Stimulated activated CD8-positive, alpha-beta memory T cell treated with anti-CD3 and anti-CD28 coated beads, Interleukin-4, amount 100 ng/mL, for 4 hours (primary cell): ENCODE measurements at regions not wholly inside any gene's neighbourhood (a gene's known extent, or its start where the extent isn't known, plus 50 kb on each side); places are given as distances from the start of the nearest gene placed in this dataset.

Experiments
- DNase-seq, 2 donors: peaks; one replicate each; pipeline ENCODE4 v3.0.0-alpha.2; 2020; ENCODE audit warnings: low read depth in 2 of 2, low spot score in 1 of 2

DNA sequence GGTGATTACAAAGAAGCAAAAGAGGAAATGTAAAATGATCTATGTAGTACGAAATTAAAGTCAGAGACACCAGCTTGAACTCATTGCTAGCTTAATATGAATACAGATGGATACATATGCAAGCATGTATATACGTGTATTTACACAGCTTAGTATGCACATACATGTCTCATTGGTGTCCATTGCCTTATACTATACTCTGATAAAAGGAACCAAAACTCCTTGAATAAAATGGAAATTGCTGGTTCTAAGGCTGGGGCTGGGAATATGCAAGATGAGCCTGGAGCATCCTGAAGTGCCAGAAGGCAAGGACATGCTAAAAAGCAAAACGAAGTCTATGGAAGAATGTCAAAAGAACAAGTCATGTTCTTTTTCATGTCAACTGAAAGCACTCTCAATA, 1424.4 kb upstream of the SLC39A10 start:
- DNase-seq: no peak

DNA sequence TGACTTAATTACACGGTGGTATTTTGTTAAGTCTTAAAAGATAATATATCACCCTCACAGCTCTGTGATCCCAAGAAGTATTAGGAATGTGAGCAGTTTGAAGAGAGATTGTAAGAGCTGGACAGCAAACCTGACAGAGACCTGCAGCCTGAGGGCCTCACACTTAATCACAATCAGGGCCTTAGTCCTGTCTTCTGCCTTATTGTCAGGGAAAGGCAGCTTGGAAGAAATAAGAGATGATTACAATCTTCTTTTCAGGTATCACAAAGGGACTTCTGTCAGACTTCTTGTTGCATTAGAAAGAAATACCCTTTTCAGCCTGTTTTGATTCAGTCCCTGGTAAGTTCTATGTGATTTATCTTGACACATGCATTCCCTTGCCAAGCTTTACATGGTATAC, 1433.8 kb upstream of the SLC39A10 start:
- DNase-seq: no peak

DNA sequence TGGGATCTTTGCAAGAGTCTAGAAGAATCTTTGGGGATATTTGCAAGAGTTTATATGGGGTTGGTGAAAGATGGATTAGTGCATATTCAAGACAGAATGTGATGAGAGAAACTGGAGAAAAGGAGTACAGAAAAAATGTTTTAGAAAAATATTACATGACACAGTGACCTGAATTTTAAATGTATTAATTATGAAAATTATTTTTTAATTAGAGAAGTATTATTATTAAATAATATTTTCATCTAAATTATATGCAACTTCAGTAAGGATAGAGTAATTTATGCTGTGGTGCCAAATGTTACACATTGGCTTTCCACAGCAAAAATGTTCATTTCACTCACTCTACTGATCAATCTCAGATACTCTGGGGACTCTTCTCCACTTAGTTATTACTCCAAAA, 1442.8 kb upstream of the SLC39A10 start:
- no peak for DNase-seq

DNA sequence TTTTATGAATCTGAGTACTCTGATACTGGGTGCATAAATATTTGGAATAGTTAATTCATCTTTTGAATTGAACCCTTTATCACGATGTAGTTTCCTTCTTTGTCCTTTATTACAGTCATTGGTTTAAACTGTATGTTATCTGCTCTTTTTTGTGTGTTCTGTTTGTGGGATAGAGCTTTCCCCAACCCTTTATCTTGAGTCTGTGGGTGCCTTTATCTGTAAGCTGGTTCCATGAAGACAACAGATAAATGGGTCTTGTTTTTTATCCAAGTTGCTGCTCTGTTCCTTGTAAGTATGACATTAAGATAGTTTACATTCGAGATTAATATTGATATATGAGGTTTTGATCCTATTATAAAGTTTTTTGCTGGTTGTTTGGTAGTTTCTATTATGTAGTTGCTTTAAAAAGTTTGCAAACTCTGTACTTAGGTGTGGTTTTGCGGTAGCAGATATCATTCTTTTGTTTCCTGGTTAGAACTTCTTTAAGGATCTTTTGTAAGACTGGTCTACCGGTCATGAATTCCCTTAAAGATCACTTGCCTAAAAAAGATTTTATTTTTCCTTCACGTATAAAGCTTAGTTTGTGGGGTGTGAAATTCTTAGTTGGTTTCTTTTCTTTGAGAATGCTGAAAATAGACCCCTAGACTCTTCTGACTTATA, 1451.3 kb upstream of the SLC39A10 start:
- no peak for DNase-seq

DNA sequence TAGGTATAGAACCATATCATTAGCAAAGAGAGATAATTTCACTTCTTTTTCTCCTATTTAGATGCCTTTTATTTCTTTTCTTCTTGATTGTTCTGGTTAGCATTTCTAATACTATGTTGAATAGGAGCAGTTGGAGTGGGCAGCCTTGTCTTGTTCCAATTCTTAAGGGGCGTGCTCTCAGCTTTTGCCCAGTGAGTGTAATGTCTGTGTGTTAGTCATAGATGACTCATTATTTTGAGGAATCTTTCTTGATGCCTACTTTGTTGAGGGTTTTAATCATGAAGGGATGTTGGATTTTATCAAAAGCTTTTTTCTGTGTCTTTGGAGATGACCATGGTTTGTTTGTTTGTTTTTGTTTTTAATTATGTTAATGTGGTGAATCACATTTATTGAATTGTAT, 1453.1 kb upstream of the SLC39A10 start:
- no peak for DNase-seq

DNA sequence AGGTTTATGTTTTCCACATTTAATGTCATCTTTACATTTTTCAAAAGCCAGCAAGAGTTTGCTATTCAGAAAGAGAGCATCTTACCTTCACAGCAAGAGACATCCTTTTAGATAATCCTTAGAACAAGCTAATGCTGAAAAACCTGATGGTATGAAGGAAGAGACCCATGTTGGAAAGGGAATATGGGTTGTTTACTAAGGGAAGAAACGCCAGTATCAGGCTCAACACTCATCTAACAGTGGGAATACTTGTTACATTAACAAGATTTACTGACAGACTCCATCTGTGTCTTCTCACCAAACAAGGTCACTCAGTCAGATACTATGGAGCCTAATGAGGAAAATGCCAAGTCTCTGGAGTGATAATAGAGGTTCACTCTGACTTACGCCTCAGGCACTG, 1474.1 kb upstream of the SLC39A10 start:
- DNase-seq: no peak

DNA sequence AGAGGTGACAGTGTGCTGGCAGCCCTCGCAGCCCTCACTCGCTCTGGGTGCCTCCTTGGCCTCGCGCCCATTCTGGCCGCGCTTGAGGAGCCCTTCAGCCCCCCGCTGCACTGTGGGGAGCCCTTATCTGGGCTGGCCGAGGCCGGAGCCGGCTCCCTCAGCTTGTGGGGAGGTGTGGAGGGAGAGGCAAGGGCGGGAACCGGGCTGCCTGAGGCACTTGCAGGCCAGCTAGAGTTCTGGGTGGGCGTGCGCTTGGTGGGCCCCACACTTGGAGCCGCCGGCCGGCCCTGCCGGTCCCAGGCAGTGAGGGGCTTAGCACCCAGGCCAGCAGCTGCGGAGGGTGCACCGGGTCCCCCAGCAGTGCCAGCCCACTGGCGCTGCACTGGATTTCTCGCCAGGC, 1480.9 kb upstream of the SLC39A10 start:
- DNase-seq: no peak

DNA sequence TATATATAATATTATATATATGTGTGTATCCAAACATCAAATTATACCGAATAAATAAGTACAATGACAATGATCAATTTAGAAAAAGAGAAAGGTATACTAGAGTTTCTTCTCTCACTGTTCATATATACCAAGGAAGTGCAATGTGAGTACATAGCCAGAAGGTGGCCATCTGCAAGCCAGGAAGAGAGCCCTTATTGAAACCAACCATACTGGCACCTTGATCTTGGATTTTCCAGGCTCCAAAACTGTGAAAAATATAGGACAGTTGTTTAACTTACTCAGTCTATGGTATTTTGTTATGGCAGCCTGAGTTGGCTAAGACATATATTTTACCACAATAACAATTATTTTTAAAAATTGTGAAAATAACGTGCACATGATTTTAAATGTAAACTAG, 1490.2 kb upstream of the SLC39A10 start:
- no peak for DNase-seq

DNA sequence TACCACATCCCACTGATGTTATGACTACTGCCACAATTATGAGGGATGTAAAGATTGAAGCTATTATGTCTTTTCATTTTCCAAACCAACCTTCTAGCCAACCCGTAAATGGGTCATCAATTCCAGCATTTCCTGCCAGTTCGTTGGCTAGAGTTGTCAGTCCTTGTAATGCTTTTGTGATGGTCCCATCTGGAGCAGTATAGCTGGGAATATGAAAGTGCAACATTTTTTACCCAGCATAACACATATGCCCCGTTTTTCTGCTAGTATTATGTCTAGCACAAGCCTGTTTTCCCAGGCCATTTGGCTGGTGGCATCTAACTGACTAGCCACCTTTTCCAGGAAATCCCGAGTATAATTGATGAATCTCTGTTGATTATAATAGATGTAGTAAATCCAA, 1501.6 kb upstream of the SLC39A10 start:
- no peak for DNase-seq

DNA sequence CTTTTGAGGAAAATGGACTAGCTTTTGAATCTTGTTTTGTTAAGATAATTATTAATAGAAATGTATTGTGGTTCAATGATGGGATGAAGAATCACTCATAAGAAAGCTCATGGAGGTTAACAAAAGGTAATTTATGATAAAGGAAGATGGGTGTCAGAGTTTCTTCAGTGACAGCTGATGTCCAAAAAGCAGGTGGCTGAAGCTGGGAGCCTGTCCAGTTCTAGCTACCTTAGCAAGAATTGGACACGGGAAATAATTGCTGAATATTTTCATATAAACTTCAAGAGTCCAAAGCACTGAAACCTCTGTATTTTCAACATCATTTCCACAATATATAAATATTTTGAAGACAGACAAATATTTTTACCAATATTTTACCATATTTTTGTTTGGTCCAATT, 1505.8 kb upstream of the SLC39A10 start:
- no peak for DNase-seq

DNA sequence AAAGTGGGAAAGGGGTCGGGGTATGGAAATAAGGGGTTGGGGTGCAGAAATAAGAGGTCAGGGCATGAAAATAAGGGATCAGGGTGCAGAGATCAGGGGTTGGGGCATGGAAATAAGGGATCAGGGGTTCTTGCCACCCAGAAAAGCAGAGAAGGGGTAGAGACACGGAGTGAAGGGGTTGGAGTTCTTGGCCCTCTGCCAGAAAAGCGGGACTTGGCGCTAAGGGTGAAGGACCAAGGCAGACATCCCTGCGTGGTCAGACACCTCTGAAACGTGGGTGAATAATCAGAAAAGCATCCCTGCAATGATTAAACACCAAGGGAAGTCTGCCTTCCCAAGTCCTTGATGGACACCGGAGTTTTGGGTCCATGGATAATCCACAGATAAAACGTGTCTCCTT, 1521.6 kb upstream of the SLC39A10 start:
- DNase-seq: no peak

DNA sequence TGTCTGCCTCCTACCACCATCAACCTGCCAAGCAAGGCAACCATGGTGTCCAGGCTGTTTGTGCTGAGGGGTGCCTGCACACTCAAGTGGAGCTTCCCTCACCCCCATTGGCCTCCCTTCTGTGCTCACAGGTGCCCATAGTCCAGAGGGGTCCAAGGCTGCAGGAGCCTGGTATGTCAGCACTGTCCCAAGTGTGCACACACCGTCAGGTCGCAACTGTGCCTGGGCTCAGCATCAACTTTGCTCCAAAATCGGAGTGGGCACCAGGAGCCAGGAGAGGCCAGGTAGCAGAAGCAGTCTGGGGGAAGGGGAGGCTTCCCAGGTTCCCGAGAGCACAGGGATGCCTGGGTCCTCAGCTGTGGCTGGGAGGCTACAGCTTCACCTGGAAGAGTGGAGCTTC, 1528.2 kb upstream of the SLC39A10 start:
- no peak for DNase-seq

DNA sequence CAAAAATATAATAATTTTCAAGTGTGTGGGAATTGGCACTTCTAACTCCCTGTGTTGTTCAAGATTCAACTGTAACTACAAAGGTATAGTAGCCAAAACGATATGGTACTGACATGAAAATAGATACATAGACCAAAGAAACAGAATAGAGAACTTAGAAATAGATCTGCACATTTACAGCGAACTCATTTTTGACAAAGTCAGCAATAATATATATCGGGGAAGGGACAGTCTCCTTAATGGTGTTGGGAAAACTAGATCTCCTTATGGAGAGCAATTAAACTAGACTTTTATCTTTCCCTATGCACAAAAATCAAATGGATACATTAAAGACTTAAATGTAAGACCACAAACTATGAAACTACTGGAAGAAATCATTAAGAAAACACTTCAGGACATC, 1530.6 kb upstream of the SLC39A10 start:
- no peak for DNase-seq

DNA sequence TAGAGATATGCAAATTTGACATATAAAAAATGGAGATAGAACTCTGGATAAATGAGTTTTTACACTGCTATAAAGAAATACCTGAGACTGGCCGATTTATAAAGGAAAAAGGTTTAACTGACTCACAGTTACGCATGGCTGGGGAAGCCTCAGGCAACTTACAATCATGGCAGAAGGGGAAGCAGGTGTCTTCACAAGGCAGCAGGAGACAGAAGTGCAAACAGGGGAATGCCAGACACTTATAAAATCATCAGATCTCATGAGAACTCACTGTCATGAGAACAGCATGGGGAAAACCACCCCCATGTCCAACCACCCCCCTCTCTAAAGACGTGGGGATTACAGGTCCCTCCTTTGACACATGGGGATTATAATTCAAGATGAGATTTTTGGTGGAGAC, 1540.2 kb upstream of the SLC39A10 start:
- DNase-seq: no peak

DNA sequence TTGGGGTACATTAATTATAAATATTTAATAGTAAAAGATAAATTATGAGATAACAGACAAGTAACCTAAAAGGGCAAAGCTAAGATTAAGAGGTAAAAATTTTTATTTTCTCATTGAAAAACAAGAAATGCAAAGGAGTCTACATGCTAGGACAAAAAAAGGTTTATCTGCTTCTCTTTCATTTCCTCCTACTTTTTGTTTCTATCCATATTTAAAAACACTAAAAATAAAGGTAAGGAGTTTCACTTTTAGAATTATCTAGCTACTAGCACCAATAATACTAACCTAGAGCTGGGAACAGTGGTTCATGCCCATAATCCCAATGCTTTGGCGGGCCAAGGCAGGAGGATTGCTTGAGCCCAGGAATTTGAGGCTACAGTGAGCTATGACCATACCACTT, 1551.7 kb upstream of the SLC39A10 start:
- DNase-seq: no peak

DNA sequence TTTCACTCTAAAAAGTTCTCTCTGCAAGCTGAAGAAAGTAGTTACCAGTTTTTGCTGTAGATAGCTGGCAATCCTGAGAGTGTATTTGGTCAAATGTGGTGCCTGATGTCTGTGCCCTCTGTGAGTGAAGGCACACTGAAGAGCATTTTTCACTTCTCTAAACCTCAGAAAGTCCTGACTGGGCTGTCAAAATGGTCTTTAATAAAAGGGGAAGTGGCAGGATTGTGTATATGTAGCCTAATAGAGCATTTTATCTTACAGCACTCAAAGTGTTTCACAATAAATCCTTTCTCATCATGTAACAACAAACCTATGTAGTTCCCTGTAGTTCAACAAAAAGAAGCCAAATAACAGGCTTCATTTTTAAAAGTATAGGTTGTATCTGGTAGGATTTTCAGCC, 1552.3 kb upstream of the SLC39A10 start:
- no peak for DNase-seq

DNA sequence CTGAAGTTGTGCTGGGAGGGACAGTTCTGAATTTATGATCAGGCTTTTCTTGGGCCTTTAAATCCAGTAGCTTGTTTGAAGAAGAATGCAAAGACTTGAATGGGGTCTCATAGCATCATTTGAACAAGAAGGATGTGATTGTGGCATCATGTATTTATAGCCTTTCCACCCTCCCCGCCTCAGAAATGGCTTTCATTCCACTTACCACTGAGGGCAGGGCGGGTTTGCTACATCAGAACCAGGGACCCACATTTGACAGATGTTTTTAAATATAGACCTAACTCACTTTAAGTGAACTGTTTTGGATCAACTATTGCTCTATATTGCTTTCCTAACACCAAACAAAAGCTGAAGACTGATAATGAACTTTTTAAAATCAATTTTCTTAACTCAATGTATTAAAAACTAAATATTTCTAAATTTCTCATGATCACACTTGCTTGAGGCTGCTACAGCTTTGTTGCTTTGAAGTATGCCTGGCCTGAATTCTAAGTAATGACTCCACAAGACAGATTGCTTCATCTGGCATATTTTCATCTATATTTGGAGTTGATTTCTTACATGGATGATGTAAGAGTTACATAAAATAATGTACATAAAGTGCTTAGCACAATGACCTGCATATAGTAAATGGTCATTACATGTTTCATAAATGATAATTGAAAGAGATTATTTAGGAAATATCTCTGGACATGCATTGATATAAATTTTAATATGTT, 1552.9 kb upstream of the SLC39A10 start:
- no peak for DNase-seq

DNA sequence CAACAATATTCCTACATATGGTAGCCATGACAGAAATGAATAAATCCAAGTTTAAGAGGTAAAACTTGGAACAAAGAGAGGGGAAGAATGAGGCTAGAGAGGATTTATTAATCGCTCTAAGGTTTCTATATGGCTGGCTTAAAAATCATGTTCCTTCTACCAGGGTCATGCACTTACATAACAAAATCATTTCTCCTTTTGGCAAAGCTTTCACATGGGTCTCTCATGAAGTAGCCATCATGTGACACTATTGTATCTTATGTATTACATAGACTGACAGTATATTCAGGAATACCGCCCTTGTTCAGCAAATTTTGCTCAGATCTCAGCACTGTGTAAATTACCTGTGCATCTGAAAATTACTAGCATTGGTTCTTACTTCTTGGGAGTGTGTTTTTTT, 1554.5 kb upstream of the SLC39A10 start:
- no peak for DNase-seq

DNA sequence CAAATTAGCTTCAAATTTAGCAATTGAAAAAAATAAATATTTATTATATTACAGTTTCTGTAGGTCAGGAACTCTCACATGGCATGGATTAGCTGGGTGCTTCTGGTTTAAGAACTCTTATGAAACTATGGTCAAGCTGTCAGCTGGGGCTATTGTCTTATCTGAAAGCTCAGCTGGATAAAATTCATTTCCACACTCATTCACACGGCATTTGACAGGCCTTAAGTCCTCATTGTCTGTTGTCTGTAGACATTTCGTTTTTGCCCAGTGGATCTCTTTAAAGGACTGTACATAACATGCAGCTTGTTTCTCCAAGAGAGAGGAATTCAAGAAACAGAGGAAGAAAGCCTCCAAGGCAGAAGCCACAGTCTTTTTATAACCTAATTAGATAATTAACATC, 1556.8 kb upstream of the SLC39A10 start:
- no peak for DNase-seq

DNA sequence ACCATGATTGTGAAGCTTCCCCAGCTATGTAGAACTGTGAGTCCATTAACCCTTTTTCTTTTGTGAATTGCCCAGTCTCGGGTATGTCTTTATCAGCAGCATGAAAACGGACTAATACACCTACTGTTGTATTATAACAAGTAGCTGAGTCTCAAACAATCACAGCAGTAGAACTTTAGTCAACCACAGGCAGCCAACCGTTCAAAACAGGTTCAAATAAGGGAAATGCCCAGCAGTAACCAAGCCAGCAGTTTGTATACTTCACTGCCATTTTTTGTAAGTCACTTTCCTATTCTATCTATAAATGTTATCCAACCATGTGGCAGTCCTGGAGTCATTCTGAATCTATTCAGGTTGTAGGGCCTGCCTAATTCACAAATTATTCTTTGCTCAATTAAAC, 1560.6 kb upstream of the SLC39A10 start:
- no peak for DNase-seq

DNA sequence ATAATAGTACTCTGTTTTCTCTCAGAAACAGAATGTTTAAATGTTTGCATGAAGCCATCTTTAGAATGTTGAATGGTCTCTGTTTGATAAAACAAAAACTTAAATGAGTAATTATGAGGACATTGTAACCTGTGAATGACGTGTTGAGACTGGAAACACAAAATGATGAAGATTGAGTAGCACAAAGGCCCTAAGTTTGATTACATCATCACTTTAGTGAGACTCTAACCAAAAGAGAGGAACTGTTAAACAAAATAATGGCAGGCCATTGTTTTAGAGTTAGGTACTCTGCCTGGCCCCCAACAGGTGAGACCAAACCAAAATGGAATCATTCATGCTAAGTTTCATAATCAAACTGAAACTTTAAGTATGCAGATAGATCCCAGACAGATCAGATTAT, 1561.7 kb upstream of the SLC39A10 start:
- DNase-seq: no peak

DNA sequence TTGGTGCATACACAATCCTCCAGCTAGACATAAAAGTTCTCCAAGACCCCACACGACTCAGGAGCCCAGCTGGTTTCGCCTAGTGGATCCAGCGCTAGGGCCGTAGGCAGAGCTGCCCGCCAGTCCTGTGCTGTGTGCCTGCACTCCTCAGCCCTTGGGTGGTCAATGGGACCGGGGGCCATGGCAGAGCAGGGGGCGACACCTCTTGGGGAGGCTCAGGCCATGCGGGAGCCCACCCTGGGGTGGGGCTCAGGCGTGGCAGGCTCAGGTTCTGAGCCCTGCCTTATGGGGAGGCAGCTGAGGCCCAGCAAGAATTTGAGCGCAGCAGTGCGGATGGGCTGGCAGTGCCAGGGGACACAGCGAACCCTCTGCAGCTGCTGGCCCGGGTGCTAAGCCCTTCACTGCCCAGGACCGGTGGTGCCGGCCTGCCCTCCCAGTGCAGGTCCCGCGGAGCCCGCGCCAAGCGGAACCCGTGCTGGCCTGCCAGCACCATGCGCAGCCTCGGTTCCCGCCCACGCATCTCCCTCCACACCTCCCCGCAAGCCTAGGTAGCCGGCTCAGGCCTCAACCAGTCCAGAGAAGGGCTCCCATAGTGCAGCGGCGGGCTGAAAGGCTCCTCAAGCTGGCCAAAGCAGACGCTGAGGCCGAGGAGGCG, 1566.6 kb upstream of the SLC39A10 start:
- DNase-seq: no peak
